SK-N-MC (cell line): ENCODE measurements at regions not wholly inside any gene's neighbourhood (a gene's known extent, or its start where the extent isn't known, plus 50 kb on each side); places are given as distances from the start of the nearest gene placed in this dataset.

ENCODE experiments used
- DNase-seq: peaks from one replicate; pipeline ENCODE4 v3.0.0-alpha.2; 2011; ENCODE audit warnings: low read depth, low spot score
- H3K27ac ChIP-seq: fragments of 200-600 bp; sonication (generic); 2 replicates; pipeline ENCODE4 v1.5.1; 2016; ENCODE audit warnings: mixed run types
- H3K36me3 ChIP-seq: fragments of 200-600 bp; sonication (generic); 2 replicates; pipeline ENCODE4 v1.6.1; 2017; ENCODE audit warnings: antibody characterized with exemption, low read length, mixed read lengths; ENCODE audit not compliant: insufficient read depth
- H3K4me3 ChIP-seq: fragments of 200-600 bp; sonication (generic); 2 replicates; pipeline ENCODE4 v1.5.1; 2016
- H3K9ac ChIP-seq: fragments of 200-600 bp; sonication (generic); 2 replicates; pipeline ENCODE4 v1.8.0; 2017; ENCODE audit warnings: mixed run types, mixed read lengths; ENCODE audit not compliant: insufficient read length
- H3K9me3 ChIP-seq: fragments of 200-600 bp; sonication (generic); 2 replicates; pipeline ENCODE4 v1.6.1; 2017; ENCODE audit warnings: low read depth, mild to moderate bottlenecking, antibody characterized with exemption, low read length, moderate library complexity, mixed read lengths
- EZH2 ChIP-seq: fragments of 200-600 bp; sonication (generic); IDR thresholded peaks from one replicate; pipeline ENCODE4 v1.6.1; 2017; ENCODE audit warnings: antibody characterized with exemption
- FOXP2 ChIP-seq: optimal IDR thresholded peaks from 2 replicates; pipeline ENCODE3; 2011; ENCODE audit warnings: mild to moderate bottlenecking, moderate library complexity; ENCODE audit not compliant: insufficient read depth; ENCODE audit errors: extremely low read length, control extremely low read depth
- POLR2AphosphoS5 ChIP-seq: IDR thresholded peaks from 2 replicates; pipeline ENCODE4 v1.6.1; 2012; ENCODE audit warnings: mild to moderate bottlenecking, low read depth, low read length, borderline replicate concordance

DNA sequence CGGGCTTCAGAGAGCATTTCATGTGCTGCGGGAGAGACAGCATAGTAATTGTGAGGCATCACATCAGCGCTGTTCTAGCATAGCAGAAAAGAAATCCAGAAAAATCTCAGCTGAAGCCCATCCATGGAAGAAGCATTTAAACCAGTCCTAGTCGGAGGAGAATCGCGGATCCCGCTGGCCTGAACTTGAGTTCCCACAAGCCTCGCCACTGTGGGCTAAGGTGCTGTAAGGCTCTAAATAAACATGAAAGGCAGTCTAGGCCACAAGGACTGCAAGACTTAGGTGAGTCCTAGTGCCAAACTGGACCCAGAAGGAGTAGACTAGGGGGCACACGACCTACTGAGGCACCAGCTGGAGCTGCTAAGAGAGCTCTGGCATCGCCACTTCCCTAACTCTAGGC lies 1225.3 kb upstream of the CHAC2 start:
- Histone ChIP-seq H3K27ac (no peak overlapping the region), H3K9ac (no peak overlapping the region), H3K9me3 (no peaks in the 10 kb centered on the region), H3K36me3 (no peaks in the 10 kb centered on the region), H3K4me3 (no peak overlapping the region)
- no peak for DNase-seq
- TF ChIP-seq POLR2AphosphoS5 (no peak), FOXP2 (no peak)

- no peak for DNase-seq
- H3K36me3 ChIP-seq = no peaks in the 10 kb centered on the region
- TF ChIP-seq FOXP2 (no peak), POLR2AphosphoS5 (no peak), EZH2 (no peak)
- H3K9ac ChIP-seq = no peak overlapping the region
- H3K9me3 ChIP-seq = no peaks in the 10 kb centered on the region
- no peak overlapping the region for H3K4me3 ChIP-seq
- H3K27ac ChIP-seq = no peak overlapping the region
These were observed 1228.3 kb upstream of the CHAC2 start for GRCh38 chr2:52539026-52539970.

GRCh38 chr2:52537588-52537987 lies 1230.0 kb upstream of the CHAC2 start:
- no peaks in the 10 kb centered on the region for H3K9me3 ChIP-seq
- TF ChIP-seq POLR2AphosphoS5 = no peak
- no peak for TF ChIP-seq FOXP2
- TF ChIP-seq EZH2 = no peak
- DNase-seq = no peak
- no peak overlapping the region for H3K9ac ChIP-seq
- H3K4me3 ChIP-seq = no peak overlapping the region
- no peaks in the 10 kb centered on the region for H3K36me3 ChIP-seq
- H3K27ac ChIP-seq = no peak overlapping the region

DNA sequence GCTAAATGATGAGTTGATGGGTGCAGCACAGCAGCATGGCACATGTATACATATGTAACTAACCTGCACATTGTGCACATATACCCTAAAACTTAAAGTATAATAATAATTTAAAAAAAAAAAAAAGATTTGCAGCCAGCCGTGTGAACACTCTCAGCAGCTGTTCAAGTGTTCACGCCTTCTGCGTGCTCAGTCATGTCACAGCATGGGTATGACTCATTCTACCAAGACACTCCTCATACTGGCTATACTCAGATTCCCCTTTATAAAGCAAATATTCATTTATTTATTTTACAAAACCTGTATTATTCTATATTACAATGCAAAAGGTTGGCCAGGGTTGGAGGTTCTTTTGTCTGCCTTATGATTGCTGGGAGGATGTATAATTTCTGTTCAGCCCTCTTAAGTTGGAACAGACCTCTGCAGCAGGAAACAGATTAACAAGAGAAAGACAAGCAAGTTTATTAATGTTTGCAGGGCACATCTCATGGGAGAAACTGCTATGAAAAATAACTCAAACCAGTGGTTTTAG lies 1230.6 kb upstream of the CHAC2 start:
- Histone ChIP-seq H3K9ac (no peak overlapping the region), H3K27ac (no peak overlapping the region), H3K36me3 (no peaks in the 10 kb centered on the region), H3K4me3 (no peak overlapping the region), H3K9me3 (no peaks in the 10 kb centered on the region)
- TF ChIP-seq POLR2AphosphoS5 = no peak
- no peak for TF ChIP-seq EZH2
- no peak for TF ChIP-seq FOXP2
- no peak for DNase-seq

GRCh38 chr2:52532956-52533355 lies 1234.6 kb upstream of the CHAC2 start:
- H3K4me3 ChIP-seq = peak overlapping the region; percentile 40
- H3K9ac ChIP-seq = peak overlapping the region; percentile 46
- peak; percentile 1 for DNase-seq
- H3K9me3 ChIP-seq = no peaks in the 10 kb centered on the region
- no peak for TF ChIP-seq POLR2AphosphoS5
- no peak for TF ChIP-seq EZH2
- no peak for TF ChIP-seq FOXP2
- peak overlapping the region; percentile 91 for H3K27ac ChIP-seq
- H3K36me3 ChIP-seq = no peaks in the 10 kb centered on the region

DNA sequence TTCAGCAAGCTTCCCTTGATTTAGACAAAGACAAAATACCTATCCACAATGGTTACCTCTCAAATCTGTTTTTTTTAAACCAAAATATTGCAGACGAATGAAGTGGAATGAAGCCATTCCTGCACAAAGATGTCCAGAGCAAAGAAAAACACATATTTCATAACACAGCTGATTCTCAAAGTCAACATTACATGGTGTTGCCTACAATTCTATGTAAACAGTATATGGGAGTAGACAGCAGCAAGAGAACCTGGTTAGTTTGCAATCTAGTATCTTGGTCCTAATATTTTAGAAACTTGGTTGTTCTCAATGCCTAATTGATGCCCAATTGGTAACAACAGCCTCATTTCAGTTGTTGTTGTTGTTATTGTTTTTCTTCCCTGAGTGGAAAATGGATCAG lies 1240.9 kb upstream of the CHAC2 start:
- Histone ChIP-seq H3K36me3 (no peaks in the 10 kb centered on the region), H3K4me3 (no peak overlapping the region), H3K9ac (no peak overlapping the region), H3K27ac (no peak overlapping the region), H3K9me3 (no peaks in the 10 kb centered on the region)
- DNase-seq = no peak
- no peak for TF ChIP-seq POLR2AphosphoS5
- TF ChIP-seq EZH2 = no peak
- no peak for TF ChIP-seq FOXP2

GRCh38 chr2:52520644-52521043 lies 1247.0 kb upstream of the CHAC2 start:
- no peak for DNase-seq
- Histone ChIP-seq H3K27ac (no peak overlapping the region), H3K9me3 (no peaks in the 10 kb centered on the region), H3K36me3 (no peaks in the 10 kb centered on the region), H3K4me3 (no peak overlapping the region), H3K9ac (no peak overlapping the region)
- TF ChIP-seq EZH2 (no peak), POLR2AphosphoS5 (no peak), FOXP2 (no peak)

- no peak for DNase-seq
- Histone ChIP-seq H3K9ac (no peak overlapping the region), H3K9me3 (no peaks in the 10 kb centered on the region)
These were observed 1248.9 kb upstream of the CHAC2 start for GRCh38 chr2:52518678-52519077.

More at GRCh38 chr2:52518678-52519077, 1248.9 kb upstream of the CHAC2 start:
- Histone ChIP-seq H3K36me3 (no peaks in the 10 kb centered on the region), H3K27ac (no peak overlapping the region), H3K4me3 (no peak overlapping the region)
- TF ChIP-seq EZH2 = no peak
- no peak for TF ChIP-seq POLR2AphosphoS5
- no peak for TF ChIP-seq FOXP2
